GM12864 (cell line): ENCODE measurements at regions not wholly inside any gene's neighbourhood (a gene's known extent, or its start where the extent isn't known, plus 50 kb on each side); places are given as distances from the start of the nearest gene placed in this dataset.
"Not testable (repeated sequence)": the region's sequence is repeated elsewhere in the genome, so short reads cannot be mapped to it uniquely, and the experiment has no call there.

ENCODE experiments used
- DNase-seq: peaks from one replicate; pipeline ENCODE4 v3.0.0-alpha.2; 2011; ENCODE audit warnings: low read depth
- H3K4me3 ChIP-seq: 2 replicates; pipeline ENCODE4 v1.5.1; 2011; ENCODE audit warnings: mild to moderate bottlenecking, low read depth, low read length, control low read depth
- TF ChIP-seq, protein P1 (sequence below): IDR thresholded peaks from 2 replicates; pipeline ENCODE4 v1.5.1; 2011; ENCODE audit warnings: low read depth, mild to moderate bottlenecking, moderate library complexity, low read length, control low read depth, inconsistent platforms; ENCODE audit errors: missing control alignments

DNA sequence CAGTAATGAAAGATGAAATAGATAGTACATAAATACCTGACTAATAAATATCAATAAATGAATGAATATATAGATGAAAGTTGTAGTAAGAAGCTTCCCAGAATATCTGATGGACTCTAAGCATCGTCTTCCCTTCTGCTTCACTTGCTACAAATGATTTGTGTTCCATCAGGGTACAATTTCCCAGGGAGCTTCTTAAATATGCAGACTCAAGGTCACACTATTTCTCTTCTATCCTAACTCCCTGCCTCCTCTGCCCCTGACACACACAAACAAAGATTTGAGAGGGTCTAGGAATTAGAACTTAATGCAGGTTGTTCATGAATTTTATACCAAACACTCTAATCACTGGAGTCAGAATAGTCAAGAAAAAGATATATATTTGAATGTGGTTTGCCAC is 415.9 kb upstream of the TMPRSS15 start:
- TF ChIP-seq, protein P1, sequence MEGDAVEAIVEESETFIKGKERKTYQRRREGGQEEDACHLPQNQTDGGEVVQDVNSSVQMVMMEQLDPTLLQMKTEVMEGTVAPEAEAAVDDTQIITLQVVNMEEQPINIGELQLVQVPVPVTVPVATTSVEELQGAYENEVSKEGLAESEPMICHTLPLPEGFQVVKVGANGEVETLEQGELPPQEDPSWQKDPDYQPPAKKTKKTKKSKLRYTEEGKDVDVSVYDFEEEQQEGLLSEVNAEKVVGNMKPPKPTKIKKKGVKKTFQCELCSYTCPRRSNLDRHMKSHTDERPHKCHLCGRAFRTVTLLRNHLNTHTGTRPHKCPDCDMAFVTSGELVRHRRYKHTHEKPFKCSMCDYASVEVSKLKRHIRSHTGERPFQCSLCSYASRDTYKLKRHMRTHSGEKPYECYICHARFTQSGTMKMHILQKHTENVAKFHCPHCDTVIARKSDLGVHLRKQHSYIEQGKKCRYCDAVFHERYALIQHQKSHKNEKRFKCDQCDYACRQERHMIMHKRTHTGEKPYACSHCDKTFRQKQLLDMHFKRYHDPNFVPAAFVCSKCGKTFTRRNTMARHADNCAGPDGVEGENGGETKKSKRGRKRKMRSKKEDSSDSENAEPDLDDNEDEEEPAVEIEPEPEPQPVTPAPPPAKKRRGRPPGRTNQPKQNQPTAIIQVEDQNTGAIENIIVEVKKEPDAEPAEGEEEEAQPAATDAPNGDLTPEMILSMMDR, result no peak
- no peak overlapping the region for H3K4me3 ChIP-seq
- no peak for DNase-seq

DNA sequence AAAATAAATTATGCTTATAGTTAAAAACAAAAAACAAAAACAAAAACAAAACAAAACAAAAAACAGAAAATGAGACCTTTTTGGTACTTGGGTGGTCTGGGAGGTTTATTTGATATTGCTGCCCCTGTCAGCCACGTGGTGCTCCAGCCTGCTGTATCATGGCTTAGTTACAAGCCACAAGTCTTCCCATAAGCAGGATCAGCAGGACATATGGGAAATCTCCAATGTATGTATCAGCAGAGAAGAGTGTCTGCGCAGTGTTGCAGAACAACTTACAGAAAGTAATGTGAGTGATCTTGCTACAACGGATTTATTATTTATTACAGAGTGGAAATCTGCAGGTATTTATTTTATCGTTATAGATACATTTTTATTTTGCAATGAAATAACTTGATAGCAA is 423.0 kb upstream of the TMPRSS15 start:
- H3K4me3 ChIP-seq, result no peak overlapping the region
- no peak for DNase-seq
- TF ChIP-seq, protein P1, result no peak

DNA sequence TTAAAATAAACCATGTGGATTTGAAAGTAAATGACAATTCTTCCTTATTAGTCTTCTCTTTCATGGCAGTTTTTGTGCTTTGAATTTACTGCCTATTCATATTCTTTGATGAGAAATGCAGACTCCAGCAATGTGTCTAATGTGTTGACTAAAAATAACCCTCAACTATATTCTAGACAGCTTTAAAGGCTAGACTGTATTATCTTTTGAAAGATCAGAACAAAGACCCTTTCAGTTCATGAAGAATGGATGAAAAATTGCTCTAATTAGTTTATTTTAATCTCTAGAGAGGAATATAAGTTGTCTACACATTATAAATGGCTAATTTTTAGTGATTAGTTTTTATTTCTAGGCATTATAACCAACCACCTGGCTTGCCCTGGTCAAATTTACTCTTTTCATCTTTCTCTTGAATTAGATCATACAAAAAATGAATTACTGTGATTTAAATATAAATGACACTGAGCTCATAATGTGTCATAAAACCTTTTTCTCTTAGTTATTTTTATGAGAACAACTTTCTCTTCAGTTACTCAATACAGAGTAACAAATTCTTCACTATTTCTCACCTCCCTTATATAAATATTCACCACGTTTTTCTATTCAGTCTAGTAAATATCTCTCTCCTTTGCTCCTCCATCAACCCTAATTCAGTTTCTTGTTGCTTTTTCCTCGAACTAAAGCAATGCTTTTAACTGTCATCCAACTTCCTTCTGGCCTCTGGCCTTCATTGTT is 428.5 kb upstream of the TMPRSS15 start:
- TF ChIP-seq, protein P1, result no peak
- DNase-seq, result no peak
- no peak overlapping the region for H3K4me3 ChIP-seq

DNA sequence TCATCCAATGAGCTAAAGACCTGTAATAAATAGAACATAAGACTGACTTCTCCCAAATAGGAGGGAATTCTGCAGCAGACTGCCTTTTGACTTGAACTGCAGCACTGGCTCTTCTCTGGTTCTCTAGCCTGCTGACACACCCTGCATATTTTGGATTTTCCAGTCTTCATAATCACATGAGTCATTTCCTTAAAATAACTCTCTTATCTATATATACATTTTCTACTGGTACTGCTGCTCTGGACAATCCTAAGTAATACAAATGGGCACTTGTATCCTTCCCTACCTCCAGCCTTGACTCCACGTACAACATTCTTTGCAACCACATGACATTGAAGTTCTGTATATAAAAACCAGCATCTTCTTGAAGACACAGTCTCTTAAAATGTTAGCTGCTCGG is 429.4 kb upstream of the TMPRSS15 start:
- TF ChIP-seq, protein P1, result no peak
- DNase-seq, result no peak
- H3K4me3 ChIP-seq, result no peak overlapping the region

DNA sequence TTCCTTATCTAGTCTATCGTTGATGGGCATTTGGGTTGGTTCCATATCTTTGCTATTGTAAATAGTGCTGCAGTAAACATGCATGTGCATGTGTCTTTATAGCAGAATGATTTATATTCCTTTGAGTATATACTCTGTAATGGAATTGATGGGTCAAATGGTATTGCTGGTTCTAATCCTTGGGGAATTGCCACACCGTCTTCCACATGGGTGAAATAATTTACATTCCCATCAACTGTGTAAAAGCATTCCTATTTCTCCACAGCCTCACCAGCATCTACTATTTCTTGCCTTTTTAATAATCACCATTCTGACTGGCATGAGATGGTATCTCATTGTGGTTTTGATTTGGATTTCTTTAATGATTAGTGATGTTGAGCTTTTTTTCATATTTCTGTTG is 430.5 kb upstream of the TMPRSS15 start:
- H3K4me3 ChIP-seq, DNase-seq: not testable (repeated sequence)

DNA sequence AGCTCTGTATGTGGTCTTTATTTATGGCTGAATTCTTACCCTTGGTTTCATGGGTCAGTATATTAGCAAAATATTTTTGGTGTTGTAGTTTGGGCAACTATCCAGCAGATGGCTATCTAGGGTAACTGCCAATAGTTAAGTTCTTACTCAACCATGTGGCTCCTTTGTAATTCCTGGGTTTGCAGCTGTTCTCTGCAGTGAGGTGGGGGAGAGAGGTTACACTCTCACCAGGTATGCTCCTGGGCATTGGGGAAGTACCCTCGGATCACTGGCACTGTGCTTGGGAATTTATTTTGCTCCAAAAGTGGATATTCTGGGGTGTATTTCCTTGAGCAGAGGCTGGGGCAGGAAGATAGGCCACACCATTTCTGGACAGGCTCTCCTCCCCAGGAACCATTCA is 436.7 kb upstream of the TMPRSS15 start:
- TF ChIP-seq, protein P1, result peak; percentile 38
- no peak for DNase-seq

DNA sequence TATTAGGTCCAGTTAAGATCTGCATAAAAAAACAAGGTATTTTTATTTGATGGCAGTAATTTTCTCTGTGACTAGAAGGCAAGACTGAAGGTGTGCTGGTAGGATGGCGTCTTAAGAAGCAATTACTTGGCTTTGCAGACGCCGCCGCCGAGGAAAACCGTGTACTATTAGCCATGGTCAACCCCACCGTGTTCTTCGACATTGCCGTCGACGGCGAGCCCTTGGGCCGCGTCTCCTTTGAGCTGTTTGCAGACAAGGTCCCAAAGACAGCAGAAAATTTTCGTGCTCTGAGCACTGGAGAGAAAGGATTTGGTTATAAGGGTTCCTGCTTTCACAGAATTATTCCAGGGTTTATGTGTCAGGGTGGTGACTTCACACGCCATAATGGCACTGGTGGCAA is 454.0 kb upstream of the TMPRSS15 start:
- DNase-seq, H3K4me3 ChIP-seq: not testable (repeated sequence)

More for the DNA sequence above, 436.7 kb upstream of the TMPRSS15 start:
- no peak overlapping the region for H3K4me3 ChIP-seq

DNA sequence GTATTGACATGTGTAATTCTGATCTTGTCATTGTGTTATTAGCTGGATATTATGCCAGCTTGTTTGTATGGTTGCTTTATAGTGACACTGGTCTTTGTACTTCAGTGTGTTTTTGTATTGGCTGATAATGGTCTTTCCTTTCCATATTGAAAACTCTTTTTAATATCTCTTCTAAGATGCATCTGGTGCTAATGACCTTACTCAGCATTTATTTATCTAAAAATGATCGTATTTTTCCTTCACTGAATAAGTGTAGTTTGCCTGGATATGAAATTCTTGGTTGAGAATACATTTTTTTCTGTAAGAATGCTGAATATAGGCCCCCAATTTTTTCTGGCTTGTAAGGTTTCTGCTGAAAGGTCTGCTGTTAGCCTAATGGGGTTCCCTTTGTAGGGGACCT is 465.5 kb upstream of the TMPRSS15 start:
- no peak for DNase-seq
- TF ChIP-seq, protein P1, result no peak
- no peak overlapping the region for H3K4me3 ChIP-seq
